ENCODE measurements at regions not wholly inside any gene's neighbourhood (a gene's known extent, or its start where the extent isn't known, plus 50 kb on each side); places are given as distances from the start of the nearest gene placed in this dataset.
"Not testable (repeated sequence)": the region's sequence is repeated elsewhere in the genome, so short reads cannot be mapped to it uniquely, and the experiment has no call there.

- in situ Hi-C loops (cut with HindIII; ENCODE audit: low pct_unique_long_range_greater_than_20kb, low sequenced_read_pairs) = no loop called here
- no peak for DNase-seq (ENCODE audit: low read depth)
These were observed 199.7 kb upstream of the PITRM1 start for GRCh38 chr10:3372281-3372680.

DNA sequence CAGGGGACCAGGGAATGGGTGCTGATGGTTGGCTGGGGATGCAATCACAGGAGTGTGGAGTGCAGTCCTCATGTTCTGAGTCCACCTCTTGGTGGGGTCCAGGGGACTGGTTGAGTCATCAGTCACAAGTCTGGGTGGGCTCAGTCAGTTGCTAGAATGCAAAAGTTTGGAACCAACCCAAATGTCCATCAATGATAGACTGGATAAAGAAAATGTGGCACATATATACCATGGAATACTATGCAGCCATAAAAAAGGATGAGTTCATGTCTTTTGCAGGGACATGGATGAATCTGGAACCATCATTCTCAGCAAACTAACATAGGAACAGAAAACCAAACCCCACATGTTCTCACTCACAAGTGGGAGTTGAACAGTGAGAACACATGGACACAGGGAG is 199.0 kb upstream of the PITRM1 start:
- in situ Hi-C loops (cut with HindIII; ENCODE audit: low pct_unique_long_range_greater_than_20kb, low sequenced_read_pairs); DNase-seq (ENCODE audit: low read depth): not testable (repeated sequence)

DNA sequence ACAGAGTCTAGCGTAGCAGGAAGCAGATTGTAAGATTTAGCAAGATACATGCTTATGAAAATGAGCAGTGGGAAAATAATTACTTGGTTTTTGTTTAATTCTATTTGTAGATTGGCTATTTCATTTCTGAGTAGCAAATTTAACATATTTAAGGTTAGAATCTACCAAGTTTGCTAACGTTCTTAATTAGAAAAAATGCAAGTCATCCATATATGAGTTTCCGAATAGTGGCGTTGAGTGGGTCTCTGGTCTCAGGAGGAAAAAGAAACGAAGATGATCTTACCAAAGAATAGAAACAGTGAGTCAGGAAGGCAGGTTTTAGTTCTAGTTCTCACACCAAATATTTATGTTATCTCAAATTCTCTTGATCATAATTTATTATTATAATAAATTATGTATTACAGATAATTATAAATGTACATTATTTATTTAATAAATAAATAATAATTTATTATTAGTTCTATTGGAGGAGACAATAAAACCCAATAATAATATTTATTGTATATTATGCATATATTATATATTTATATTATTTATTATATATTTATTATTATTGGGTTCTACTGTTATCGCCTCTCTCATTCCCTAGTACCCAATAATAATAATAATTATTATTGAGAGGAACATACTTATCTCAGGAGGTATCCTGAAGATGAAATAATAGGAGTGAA is 194.3 kb upstream of the PITRM1 start:
- DNase-seq (ENCODE audit: low read depth) = no peak
- in situ Hi-C loops (cut with HindIII; ENCODE audit: low pct_unique_long_range_greater_than_20kb, low sequenced_read_pairs) = no loop called here

- no peak for DNase-seq (ENCODE audit: low read depth)
- in situ Hi-C loops (cut with HindIII; ENCODE audit: low pct_unique_long_range_greater_than_20kb, low sequenced_read_pairs) = no loop called here
These were observed 193.5 kb upstream of the PITRM1 start for GRCh38 chr10:3366043-3366442.

DNA sequence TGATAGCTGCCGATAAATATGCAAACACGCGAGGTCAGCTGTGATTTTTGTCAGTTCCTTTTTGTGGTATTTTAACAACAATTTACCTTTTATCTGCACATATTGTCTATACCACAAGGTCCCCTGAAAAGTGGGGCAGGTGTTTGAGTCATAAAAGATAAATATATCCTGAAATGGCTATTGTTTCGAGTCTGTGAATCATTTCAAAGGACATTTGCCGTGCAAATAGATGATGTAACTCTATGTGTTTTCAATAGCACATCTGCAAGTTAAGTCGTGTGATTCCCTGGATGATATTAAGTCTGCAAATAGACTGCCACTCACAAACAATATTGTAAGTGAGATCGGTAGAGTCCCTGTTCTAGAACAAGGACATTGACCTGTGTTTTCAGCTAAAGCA is 193.0 kb upstream of the PITRM1 start:
- in situ Hi-C loops (cut with HindIII; ENCODE audit: low pct_unique_long_range_greater_than_20kb, low sequenced_read_pairs) = no loop called here
- peak; percentile 34 for DNase-seq (ENCODE audit: low read depth)

DNA sequence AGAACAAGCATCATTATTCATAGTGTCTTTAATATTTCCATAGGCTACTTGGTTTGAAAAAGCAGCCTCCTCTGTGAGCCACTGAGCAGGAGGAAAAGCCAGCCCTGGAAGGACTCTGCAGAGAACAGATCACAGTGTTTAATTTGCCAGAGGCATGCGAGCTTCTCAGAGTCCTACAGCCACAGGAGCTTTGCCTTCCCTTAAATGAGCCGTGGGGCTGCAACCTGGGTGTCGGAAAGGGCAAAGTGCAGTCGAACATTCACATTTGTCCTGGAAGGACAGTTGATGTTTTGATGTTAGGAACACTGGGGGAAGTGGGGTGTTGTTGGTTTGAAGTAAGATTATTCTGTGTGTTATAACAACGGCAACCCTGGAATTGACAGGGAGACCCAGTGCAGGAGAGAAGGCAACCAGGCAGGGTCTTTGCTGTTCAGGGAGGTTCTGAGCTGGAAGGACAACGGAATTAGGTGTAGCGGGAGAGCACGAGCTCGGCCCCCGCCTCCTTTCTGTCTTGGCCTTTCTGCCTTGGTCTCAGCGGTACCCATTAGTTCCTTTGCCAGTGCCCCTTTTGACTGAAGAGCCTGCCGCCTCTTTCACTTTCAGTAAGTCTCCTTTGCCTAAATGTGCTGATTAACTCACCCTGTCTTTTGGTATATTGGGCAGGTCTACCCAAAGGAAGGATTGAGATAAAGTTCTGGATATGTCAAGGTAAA is 192.3 kb upstream of the PITRM1 start:
- in situ Hi-C loops (cut with HindIII; ENCODE audit: low pct_unique_long_range_greater_than_20kb, low sequenced_read_pairs) = no loop called here
- no peak for DNase-seq (ENCODE audit: low read depth)

GRCh38 chr10:3363311-3364045 is 190.9 kb upstream of the PITRM1 start:
- in situ Hi-C loops (cut with HindIII; ENCODE audit: low pct_unique_long_range_greater_than_20kb, low sequenced_read_pairs) = no loop called here
- DNase-seq (ENCODE audit: low read depth) = no peak

GRCh38 chr10:3362394-3362793 is 189.8 kb upstream of the PITRM1 start:
- in situ Hi-C loops (cut with HindIII; ENCODE audit: low pct_unique_long_range_greater_than_20kb, low sequenced_read_pairs) = no loop called here
- no peak for DNase-seq (ENCODE audit: low read depth)

DNA sequence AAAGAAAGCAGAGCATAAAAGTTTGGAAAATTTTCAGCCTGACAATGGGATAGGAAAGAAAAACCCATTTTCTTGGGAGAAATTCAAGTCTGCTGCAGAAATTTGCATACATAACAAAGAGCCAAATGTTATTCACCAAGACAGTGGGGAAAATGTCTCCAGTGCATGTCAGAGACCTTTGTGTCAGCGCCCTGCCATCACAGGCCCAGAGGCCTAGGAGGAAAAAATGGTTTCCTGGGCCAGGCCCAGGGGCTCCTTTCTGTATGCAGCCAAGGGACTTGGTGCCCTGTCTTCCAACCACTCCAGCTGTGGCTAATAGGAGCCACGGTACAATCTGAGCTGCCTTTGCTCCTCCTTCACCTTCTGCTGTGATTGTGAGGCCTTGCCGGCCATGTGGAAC is 189.1 kb upstream of the PITRM1 start:
- no peak for DNase-seq (ENCODE audit: low read depth)
- in situ Hi-C loops (cut with HindIII; ENCODE audit: low pct_unique_long_range_greater_than_20kb, low sequenced_read_pairs) = no loop called here

- DNase-seq (ENCODE audit: low read depth) = no peak
- in situ Hi-C loops (cut with HindIII; ENCODE audit: low pct_unique_long_range_greater_than_20kb, low sequenced_read_pairs) = no loop called here
These were observed 185.2 kb upstream of the PITRM1 start for GRCh38 chr10:3357737-3358136.

DNA sequence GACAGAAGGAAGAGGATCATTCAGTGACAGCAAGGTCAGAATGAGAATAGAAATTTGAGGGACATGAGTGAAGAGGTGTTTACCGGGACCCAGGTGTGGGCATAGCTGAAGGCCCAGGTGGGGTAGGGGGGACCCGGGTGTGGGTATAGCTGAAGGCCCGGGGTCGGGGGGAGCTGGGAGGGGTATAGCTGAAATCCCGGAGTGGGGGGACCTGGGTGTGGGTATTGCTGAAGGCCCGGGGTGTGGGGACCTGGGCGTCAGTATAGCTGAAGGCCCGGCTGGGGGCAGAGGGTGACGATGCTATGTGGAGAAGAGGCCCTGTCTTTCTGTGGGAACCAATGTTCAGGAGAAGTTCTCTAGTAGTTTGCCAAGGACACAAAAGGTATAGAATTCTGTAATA is 183.0 kb upstream of the PITRM1 start:
- no peak for DNase-seq (ENCODE audit: low read depth)
- in situ Hi-C loops (cut with HindIII; ENCODE audit: low pct_unique_long_range_greater_than_20kb, low sequenced_read_pairs) = no loop called here

DNA sequence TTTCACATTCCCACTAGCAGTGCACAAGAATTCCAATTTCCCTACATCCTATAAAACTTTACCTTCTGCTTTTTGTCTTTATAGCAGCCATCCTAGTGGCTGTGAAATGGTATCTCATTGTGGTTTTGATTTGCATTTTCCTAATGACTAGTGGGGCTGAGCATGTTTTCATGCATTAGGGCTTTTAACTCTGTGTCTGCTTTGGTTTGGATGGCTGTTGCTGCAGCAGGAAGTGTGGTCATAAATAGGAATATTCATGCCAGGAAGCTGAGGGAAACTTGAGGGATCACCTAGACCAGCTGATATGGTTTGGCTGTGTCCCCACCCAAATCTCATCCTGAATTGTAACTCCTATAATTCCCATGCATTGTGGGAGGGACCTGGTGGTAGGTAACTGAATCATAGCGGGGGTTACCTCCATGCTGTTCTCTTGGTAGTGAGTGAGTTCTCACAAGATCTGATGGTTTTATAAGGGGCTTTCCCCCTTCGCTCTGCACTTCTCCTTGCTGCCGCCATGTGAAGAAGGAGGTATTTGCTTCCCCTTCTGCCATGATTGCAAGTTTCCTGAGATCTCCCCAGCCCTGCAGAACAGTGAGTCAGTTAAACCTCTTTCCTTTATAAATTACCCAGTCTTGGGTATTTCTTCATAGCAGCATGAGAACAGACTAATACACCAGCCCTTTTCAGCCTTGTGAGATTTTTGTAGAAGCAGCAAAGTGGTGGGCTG is 181.8 kb upstream of the PITRM1 start:
- no peak for DNase-seq (ENCODE audit: low read depth)
- in situ Hi-C loops (cut with HindIII; ENCODE audit: low pct_unique_long_range_greater_than_20kb, low sequenced_read_pairs) = no loop called here

GRCh38 chr10:3353235-3353634 is 180.7 kb upstream of the PITRM1 start:
- in situ Hi-C loops (cut with HindIII; ENCODE audit: low pct_unique_long_range_greater_than_20kb, low sequenced_read_pairs) = no loop called here

DNA sequence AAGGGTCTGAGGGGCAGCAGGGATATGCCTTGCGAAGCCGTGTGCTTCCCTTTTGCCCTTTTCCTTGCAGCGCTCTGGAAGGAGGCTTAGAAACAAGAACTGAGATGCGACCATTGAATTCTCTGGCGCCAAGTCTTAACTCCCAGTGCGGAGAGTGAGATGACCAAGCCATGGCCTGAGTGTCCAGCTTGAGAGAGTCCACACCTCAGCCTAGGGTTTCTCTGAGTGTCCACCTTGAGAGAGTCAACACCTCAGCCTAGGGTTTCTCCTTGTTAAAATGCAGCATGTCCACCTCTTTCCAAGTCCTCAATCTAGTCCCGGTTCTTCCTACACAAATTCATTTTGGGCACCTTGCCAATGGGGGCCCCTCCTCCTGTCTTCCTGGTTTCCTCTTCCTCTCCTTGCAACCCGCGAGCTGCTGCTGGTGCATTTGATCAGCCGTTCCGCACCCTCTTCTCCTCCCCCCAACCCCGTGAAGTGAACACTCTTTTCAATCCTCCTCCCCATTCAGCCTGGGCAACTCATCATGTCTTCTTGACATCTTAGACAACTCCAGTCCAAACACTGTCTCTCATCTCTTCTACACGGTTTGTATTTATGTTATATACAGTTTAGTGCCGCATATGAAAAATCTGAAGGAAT is 178.2 kb upstream of the PITRM1 start:
- in situ Hi-C loops (cut with HindIII; ENCODE audit: low pct_unique_long_range_greater_than_20kb, low sequenced_read_pairs) = no loop called here
- no peak for DNase-seq (ENCODE audit: low read depth)

More at GRCh38 chr10:3353235-3353634, 180.7 kb upstream of the PITRM1 start:
- DNase-seq (ENCODE audit: low read depth) = no peak

GRCh38 chr10:3350205-3350604 is 177.6 kb upstream of the PITRM1 start:
- DNase-seq (ENCODE audit: low read depth) = no peak
- in situ Hi-C loops (cut with HindIII; ENCODE audit: low pct_unique_long_range_greater_than_20kb, low sequenced_read_pairs) = no loop called here

- in situ Hi-C loops (cut with HindIII; ENCODE audit: low pct_unique_long_range_greater_than_20kb, low sequenced_read_pairs) = no loop called here
- no peak for DNase-seq (ENCODE audit: low read depth)
These were observed 176.0 kb upstream of the PITRM1 start for GRCh38 chr10:3348564-3348963.

GRCh38 chr10:3347413-3348182 is 175.0 kb upstream of the PITRM1 start:
- in situ Hi-C loops (cut with HindIII; ENCODE audit: low pct_unique_long_range_greater_than_20kb, low sequenced_read_pairs) = no loop called here

GRCh38 chr10:3346851-3347250 is 174.3 kb upstream of the PITRM1 start:
- no peak for DNase-seq (ENCODE audit: low read depth)
- in situ Hi-C loops (cut with HindIII; ENCODE audit: low pct_unique_long_range_greater_than_20kb, low sequenced_read_pairs) = no loop called here

More at GRCh38 chr10:3347413-3348182, 175.0 kb upstream of the PITRM1 start:
- DNase-seq (ENCODE audit: low read depth) = no peak

Data from Caki2 (cell line).